ENCODE measurements at regions not wholly inside any gene's neighbourhood (a gene's known extent, or its start where the extent isn't known, plus 50 kb on each side); places are given as distances from the start of the nearest gene placed in this dataset.

GRCh38 chr7:80057488-80057887 is 77.1 kb upstream of the GNAI1 start:
- H3K27ac ChIP-seq, result no peak overlapping the region
- no peak for TF ChIP-seq CTCF (conservative IDR thresholded peaks at IDR 0.05)

- no peak overlapping the region for H3K27ac ChIP-seq
- TF ChIP-seq CTCF (conservative IDR thresholded peaks at IDR 0.05), result no peak
Measured at GRCh38 chr7:80054356-80054755, 80.3 kb upstream of the GNAI1 start.

- TF ChIP-seq CTCF (conservative IDR thresholded peaks at IDR 0.05), result no peak
- H3K27ac ChIP-seq, result no peak overlapping the region
Measured at GRCh38 chr7:80053124-80053523, 81.5 kb upstream of the GNAI1 start.

- H3K27ac ChIP-seq, result no peak overlapping the region
- peak; percentile 83 for TF ChIP-seq CTCF (conservative IDR thresholded peaks at IDR 0.05)
Measured at GRCh38 chr7:80047856-80048459, 86.7 kb upstream of the GNAI1 start.

GRCh38 chr7:80047032-80047431 is 87.6 kb upstream of the GNAI1 start:
- TF ChIP-seq CTCF (conservative IDR thresholded peaks at IDR 0.05), result no peak
- H3K27ac ChIP-seq, result no peak overlapping the region

- no peak for TF ChIP-seq CTCF (conservative IDR thresholded peaks at IDR 0.05)
- H3K27ac ChIP-seq, result no peak overlapping the region
Measured at GRCh38 chr7:80044796-80045195, 89.8 kb upstream of the GNAI1 start.

GRCh38 chr7:80040752-80041151 is 93.9 kb upstream of the GNAI1 start:
- H3K27ac ChIP-seq, result no peak overlapping the region
- TF ChIP-seq CTCF (conservative IDR thresholded peaks at IDR 0.05), result no peak
